Naive B cell (primary cell): ENCODE measurements at regions not wholly inside any gene's neighbourhood (a gene's known extent, or its start where the extent isn't known, plus 50 kb on each side); places are given as distances from the start of the nearest gene placed in this dataset.

ENCODE experiments used
- ATAC-seq, 2 donors: fragments of 150-1000 bp; cut with Tn5 transposase; 2 replicates each; pipeline ENCODE4 v1.10.0; 2021; ENCODE audit warnings: low read depth in 2 of 2, mild to moderate bottlenecking in 2 of 2, moderate library complexity in 2 of 2
- DNase-seq: peaks from one replicate; pipeline ENCODE4 v3.0.0; 2022
- H3K27ac Mint-ChIP-seq, 6 donors: one replicate each; pipeline ENCODE4 v1.8.0; 2020 to 2022; ENCODE audit warnings: mild to moderate bottlenecking in 6 of 6, mixed read lengths in 6 of 6, moderate library complexity in 5 of 6, inconsistent platforms in 2 of 6
- H3K27me3 Mint-ChIP-seq, 3 donors: one replicate each; pipeline ENCODE4 v1.8.0; 2021 to 2022; ENCODE audit warnings: mixed read lengths in 3 of 3, mild to moderate bottlenecking in 1 of 3
- H3K36me3 Mint-ChIP-seq, 2 donors: one replicate each; pipeline ENCODE4 v1.8.0; 2020 to 2022; ENCODE audit warnings: mixed read lengths in 2 of 2, inconsistent platforms in 1 of 2, mild to moderate bottlenecking in 1 of 2
- H3K4me1 Mint-ChIP-seq, 3 donors: one replicate each; pipeline ENCODE4 v1.8.0; 2020 to 2022; ENCODE audit warnings: mixed read lengths in 3 of 3, inconsistent platforms in 1 of 3, mild to moderate bottlenecking in 1 of 3, moderate library complexity in 1 of 3
- H3K4me3 Mint-ChIP-seq, 8 donors: one replicate each; pipeline ENCODE4 v1.8.0; 2020 to 2022; ENCODE audit warnings: mild to moderate bottlenecking in 8 of 8, mixed read lengths in 8 of 8, moderate library complexity in 8 of 8, inconsistent platforms in 2 of 8
- H3K9me3 Mint-ChIP-seq, 7 donors: one replicate each; pipeline ENCODE4 v1.8.0; 2020 to 2022; ENCODE audit warnings: mixed read lengths in 7 of 7, mild to moderate bottlenecking in 5 of 7, inconsistent platforms in 2 of 7, moderate library complexity in 1 of 7

GRCh38 chr13:111912453-111912866, 154.5 kb upstream of the SOX1 start:
- Mint-ChIP-seq H3K27ac (peak overlapping the region in 1 of 6 donors; percentile 41), H3K36me3 (no peaks in the 10 kb centered on the region), H3K4me3 (no peak overlapping the region), H3K27me3 (no peaks in the 10 kb centered on the region), H3K9me3 (no peaks in the 10 kb centered on the region), H3K4me1 (no peaks in the 10 kb centered on the region)
- ATAC-seq: no peak
- DNase-seq: no peak

- no peak for DNase-seq
These were observed 153.8 kb upstream of the SOX1 start for GRCh38 chr13:111912991-111913760.

DNA sequence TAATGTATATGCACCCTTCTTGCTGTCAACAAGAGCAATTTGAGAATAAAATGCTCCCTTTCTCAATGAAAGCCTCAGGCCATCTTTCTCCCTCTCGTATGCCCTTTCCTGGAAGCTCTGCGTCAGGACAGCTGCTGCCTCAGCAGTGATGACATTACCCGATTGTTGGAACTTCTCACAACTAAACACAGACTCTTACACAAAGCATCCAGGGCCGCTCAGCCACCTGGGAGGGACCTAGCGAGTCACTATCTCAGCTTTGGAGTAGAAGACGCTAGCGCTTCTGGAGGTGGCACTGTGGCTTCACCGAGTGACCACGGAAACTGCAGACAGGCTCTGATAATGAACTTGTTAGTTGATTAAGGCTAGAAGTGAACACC, 153.2 kb upstream of the SOX1 start:
- no peak for DNase-seq
- no peak overlapping the region for H3K4me3 Mint-ChIP-seq

More at GRCh38 chr13:111912991-111913760, 153.8 kb upstream of the SOX1 start:
- no peaks in the 10 kb centered on the region for H3K36me3 Mint-ChIP-seq
- H3K4me1 Mint-ChIP-seq: no peaks in the 10 kb centered on the region
- no peak overlapping the region for H3K27ac Mint-ChIP-seq
- no peak for ATAC-seq
- no peak overlapping the region for H3K4me3 Mint-ChIP-seq
- H3K27me3 Mint-ChIP-seq: peaks cover 0 to 2% (median 0%) of the 10 kb centered on the region in 3 donors
- H3K9me3 Mint-ChIP-seq: no peaks in the 10 kb centered on the region

DNA sequence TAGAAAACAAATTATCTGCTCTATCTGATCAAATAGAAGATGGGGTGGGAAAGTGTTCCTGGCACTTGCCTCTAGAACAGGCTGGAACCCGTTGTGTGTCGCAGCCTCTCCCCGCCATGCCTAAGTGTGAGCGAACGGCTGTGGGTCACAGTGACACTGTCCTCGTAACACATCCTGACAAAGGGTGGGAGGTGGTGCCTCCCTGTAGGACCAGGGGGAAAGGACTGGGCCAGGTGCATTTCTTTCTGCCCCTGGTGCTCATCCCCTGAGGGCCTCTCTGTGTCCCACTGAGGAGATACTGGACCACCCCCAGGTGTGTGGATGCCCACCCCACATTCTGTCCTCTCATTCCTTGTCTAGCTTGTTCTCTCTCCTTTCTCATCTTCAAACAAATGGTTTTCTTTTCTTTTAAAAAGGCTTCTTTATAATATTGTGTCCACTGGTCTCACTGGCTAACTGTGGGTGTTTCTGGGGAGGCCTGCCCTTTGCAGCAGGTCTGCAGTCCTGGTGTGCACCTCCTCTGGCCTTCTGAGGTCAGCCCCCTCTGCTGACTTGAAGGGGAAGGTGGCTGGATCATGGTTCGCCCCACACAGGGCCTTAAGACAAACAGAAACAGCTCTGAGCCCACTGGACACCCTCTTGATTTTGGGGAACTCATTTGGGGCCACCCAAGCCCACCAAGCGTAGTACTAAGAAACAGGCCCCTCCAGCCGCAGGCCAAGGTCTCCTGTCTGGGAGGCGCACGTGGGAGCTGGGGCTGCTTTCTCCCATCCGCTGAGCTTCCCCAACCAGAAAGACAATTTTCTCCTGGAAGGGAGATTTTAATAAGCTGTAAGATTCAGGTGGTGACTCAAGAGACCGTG, 152.5 kb upstream of the SOX1 start:
- Mint-ChIP-seq H3K4me1 (no peaks in the 10 kb centered on the region), H3K9me3 (no peaks in the 10 kb centered on the region), H3K4me3 (no peak overlapping the region), H3K27me3 (peaks cover 0 to 5% (median 0%) of the 10 kb centered on the region in 3 donors), H3K27ac (no peak overlapping the region), H3K36me3 (no peaks in the 10 kb centered on the region)
- no peak for DNase-seq
- ATAC-seq: no peak

More for the DNA sequence above, 153.2 kb upstream of the SOX1 start:
- Mint-ChIP-seq H3K36me3 (no peaks in the 10 kb centered on the region), H3K9me3 (no peaks in the 10 kb centered on the region), H3K4me1 (no peaks in the 10 kb centered on the region), H3K27me3 (peaks cover 0 to 5% (median 0%) of the 10 kb centered on the region in 3 donors), H3K27ac (no peak overlapping the region)
- ATAC-seq: no peak

- no peaks in the 10 kb centered on the region for H3K9me3 Mint-ChIP-seq
- H3K4me1 Mint-ChIP-seq: no peaks in the 10 kb centered on the region
- H3K36me3 Mint-ChIP-seq: no peaks in the 10 kb centered on the region
- H3K27ac Mint-ChIP-seq: no peak overlapping the region
- H3K27me3 Mint-ChIP-seq: peaks cover 0 to 5% (median 0%) of the 10 kb centered on the region in 3 donors
- ATAC-seq (no peak), DNase-seq (no peak)
- no peak overlapping the region for H3K4me3 Mint-ChIP-seq
These were observed 151.8 kb upstream of the SOX1 start for GRCh38 chr13:111915104-111915551.

DNA sequence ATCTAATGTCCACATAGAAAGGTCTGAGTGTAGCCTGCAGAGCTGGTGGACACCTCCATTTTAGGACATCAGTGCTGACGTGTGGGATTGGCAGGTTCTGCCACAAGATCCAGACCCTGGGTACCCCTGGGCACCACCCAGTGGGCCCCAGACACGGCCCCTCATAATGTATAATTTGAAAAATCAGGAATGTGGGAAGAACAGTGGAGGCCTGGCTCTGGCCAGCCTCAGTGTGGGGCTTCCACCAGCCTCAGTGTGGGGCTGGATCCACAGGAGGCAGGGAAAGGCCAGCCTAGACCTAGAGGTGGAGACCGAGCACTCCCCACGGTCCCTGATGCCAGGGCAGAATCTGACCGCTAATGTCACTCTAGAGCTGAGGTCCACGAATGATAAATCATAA, 150.7 kb upstream of the SOX1 start:
- Mint-ChIP-seq H3K9me3 (peaks cover 0 to 4% (median 0%) of the 10 kb centered on the region in 7 donors), H3K36me3 (no peaks in the 10 kb centered on the region), H3K27ac (no peak overlapping the region), H3K27me3 (peaks cover 6 to 10% (median 7%) of the 10 kb centered on the region in 3 donors), H3K4me1 (no peaks in the 10 kb centered on the region), H3K4me3 (no peak overlapping the region)
- DNase-seq (no peak), ATAC-seq (no peak)

DNA sequence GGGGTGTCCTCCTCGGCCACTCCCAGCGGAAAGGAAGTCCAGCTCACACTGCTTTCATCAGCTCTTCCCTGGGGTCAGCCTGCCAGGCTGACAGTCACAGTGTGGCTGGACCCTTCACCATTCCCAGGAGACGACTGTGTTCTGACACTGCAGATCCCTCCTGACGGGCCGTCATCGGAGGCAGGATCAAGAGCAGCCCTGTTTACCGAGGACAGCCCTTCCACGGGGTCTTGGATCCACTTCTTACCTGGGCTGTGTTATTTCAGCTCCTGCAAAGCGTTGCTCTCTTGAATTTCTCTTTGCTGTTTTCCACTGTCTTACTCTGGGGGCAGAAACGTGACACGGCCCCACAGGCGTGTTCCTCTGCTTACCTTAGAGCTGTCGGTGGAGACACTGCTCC, 149.9 kb upstream of the SOX1 start:
- H3K36me3 Mint-ChIP-seq: no peaks in the 10 kb centered on the region
- DNase-seq (no peak), ATAC-seq (no peak)
- no peak overlapping the region for H3K4me3 Mint-ChIP-seq
- H3K27ac Mint-ChIP-seq: no peak overlapping the region
- H3K9me3 Mint-ChIP-seq: peaks cover 0 to 4% (median 0%) of the 10 kb centered on the region in 7 donors
- no peaks in the 10 kb centered on the region for H3K4me1 Mint-ChIP-seq
- peaks cover 6 to 10% (median 7%) of the 10 kb centered on the region in 3 donors for H3K27me3 Mint-ChIP-seq

GRCh38 chr13:111917901-111918300, 149.0 kb upstream of the SOX1 start:
- Mint-ChIP-seq H3K27me3 (peaks cover 6 to 10% (median 7%) of the 10 kb centered on the region in 3 donors), H3K9me3 (peaks cover 0 to 4% (median 0%) of the 10 kb centered on the region in 7 donors), H3K36me3 (no peaks in the 10 kb centered on the region), H3K27ac (no peak overlapping the region), H3K4me3 (no peak overlapping the region), H3K4me1 (no peaks in the 10 kb centered on the region)
- ATAC-seq (no peak), DNase-seq (no peak)

DNA sequence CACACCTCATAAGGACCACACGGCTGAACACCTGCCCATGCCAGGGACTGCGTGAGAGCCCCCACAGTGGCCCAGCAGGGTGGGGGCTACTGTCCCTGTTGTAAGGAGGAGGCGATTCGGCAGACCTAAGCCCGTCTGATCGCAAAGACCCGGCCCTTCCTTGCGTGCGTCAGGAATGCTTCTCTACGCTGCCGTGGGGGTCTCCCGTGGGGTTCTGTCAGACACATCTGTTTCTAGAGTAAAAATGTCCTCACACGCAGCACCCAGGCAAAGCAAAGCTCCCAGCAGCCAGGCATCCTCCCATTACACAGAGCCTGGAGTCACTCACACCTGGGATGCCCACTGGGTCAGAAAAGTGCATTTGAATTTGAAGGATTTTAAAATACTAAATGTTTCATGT, 147.7 kb upstream of the SOX1 start:
- Mint-ChIP-seq H3K9me3 (peaks cover 0 to 4% (median 0%) of the 10 kb centered on the region in 7 donors), H3K4me3 (no peak overlapping the region), H3K4me1 (no peaks in the 10 kb centered on the region), H3K36me3 (no peaks in the 10 kb centered on the region), H3K27ac (no peak overlapping the region), H3K27me3 (peaks cover 6 to 10% (median 7%) of the 10 kb centered on the region in 3 donors)
- DNase-seq (no peak), ATAC-seq (no peak)

- DNase-seq (no peak), ATAC-seq (no peak)
- H3K36me3 Mint-ChIP-seq: no peaks in the 10 kb centered on the region
- no peaks in the 10 kb centered on the region for H3K4me1 Mint-ChIP-seq
- no peak overlapping the region for H3K27ac Mint-ChIP-seq
- peaks cover 0 to 4% (median 0%) of the 10 kb centered on the region in 7 donors for H3K9me3 Mint-ChIP-seq
- peak overlapping the region in 1 of 8 donors; percentile 37 for H3K4me3 Mint-ChIP-seq
- peaks cover 6 to 10% (median 7%) of the 10 kb centered on the region in 3 donors for H3K27me3 Mint-ChIP-seq
These were observed 147.1 kb upstream of the SOX1 start for GRCh38 chr13:111919849-111920248.

GRCh38 chr13:111920306-111920931, 146.5 kb upstream of the SOX1 start:
- Mint-ChIP-seq H3K36me3 (no peaks in the 10 kb centered on the region), H3K9me3 (peaks cover 0 to 4% (median 0%) of the 10 kb centered on the region in 7 donors), H3K4me3 (no peak overlapping the region), H3K27ac (no peak overlapping the region), H3K27me3 (peaks cover 6 to 10% (median 7%) of the 10 kb centered on the region in 3 donors), H3K4me1 (no peaks in the 10 kb centered on the region)
- DNase-seq (no peak), ATAC-seq (no peak)

- Mint-ChIP-seq H3K27me3 (peaks cover 6 to 10% (median 7%) of the 10 kb centered on the region in 3 donors), H3K9me3 (peaks cover 0 to 4% (median 0%) of the 10 kb centered on the region in 7 donors), H3K27ac (peak overlapping the region in 1 of 6 donors; percentile 62), H3K4me1 (no peaks in the 10 kb centered on the region), H3K4me3 (no peak overlapping the region), H3K36me3 (no peaks in the 10 kb centered on the region)
- ATAC-seq (no peak), DNase-seq (no peak)
These were observed 145.8 kb upstream of the SOX1 start for GRCh38 chr13:111920932-111921705.

DNA sequence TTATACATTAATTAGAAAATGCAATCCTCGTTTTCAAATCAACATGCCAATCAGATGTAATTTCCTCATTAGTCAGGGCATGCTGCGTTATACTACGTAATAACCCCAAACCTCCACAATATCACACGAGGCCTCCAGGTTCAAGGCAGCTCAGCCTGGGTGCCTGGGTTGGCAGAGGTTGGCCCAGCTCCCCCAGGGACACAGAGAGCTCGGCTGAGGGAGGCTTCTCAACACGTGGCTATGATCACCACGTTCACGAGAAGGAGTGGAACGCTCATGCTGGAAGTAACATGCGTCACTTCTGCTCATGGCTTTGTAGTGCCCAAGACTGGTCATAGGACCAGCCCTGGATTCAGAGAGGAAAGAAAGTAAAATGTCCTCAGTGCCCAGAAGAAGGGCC, 144.9 kb upstream of the SOX1 start:
- DNase-seq: no peak
- no peak for ATAC-seq
- no peak overlapping the region for H3K4me3 Mint-ChIP-seq
- H3K4me1 Mint-ChIP-seq: no peaks in the 10 kb centered on the region
- H3K36me3 Mint-ChIP-seq: no peaks in the 10 kb centered on the region
- H3K27me3 Mint-ChIP-seq: peaks cover 6 to 10% (median 7%) of the 10 kb centered on the region in 3 donors
- H3K9me3 Mint-ChIP-seq: peaks cover 0 to 4% (median 0%) of the 10 kb centered on the region in 7 donors
- H3K27ac Mint-ChIP-seq: no peak overlapping the region
